ENCODE measurements at regions not wholly inside any gene's neighbourhood (a gene's known extent, or its start where the extent isn't known, plus 50 kb on each side); places are given as distances from the start of the nearest gene placed in this dataset.

GRCh38 chr1:96104906-96105305 lies 616.7 kb upstream of the PTBP2 start:
- intact Hi-C loops (cut with micrococcal nuclease; ENCODE audit: unreplicated experiment): no loop called here
- Histone ChIP-seq H3K4me3 (ENCODE audit: low read depth, low read length, poor library complexity, severe bottlenecking) (no peak overlapping the region), H2AFZ (ENCODE audit: low read length) (no peak overlapping the region), H3K4me1 (ENCODE audit: insufficient read depth, low read length, poor library complexity, severe bottlenecking) (no peaks in the 10 kb centered on the region), H3K9me3 (ENCODE audit: low read length) (no peaks in the 10 kb centered on the region), H3K9me2 (ENCODE audit: insufficient read depth, low read length) (no peaks in the 10 kb centered on the region), H3K4me2 (ENCODE audit: low read length) (no peak overlapping the region), H3K36me3 (ENCODE audit: insufficient read depth, low read length) (no peaks in the 10 kb centered on the region), H4K20me1 (ENCODE audit: insufficient read depth, low read length) (no peaks in the 10 kb centered on the region), H3K27ac (ENCODE audit: low read depth, low read length, poor library complexity, severe bottlenecking) (no peak overlapping the region), H3K79me2 (ENCODE audit: insufficient read depth, low read depth, low read length) (no peaks in the 10 kb centered on the region)
- DNase-seq (ENCODE audit: low spot score): no peak
- ChIA-PET CTCF (ENCODE audit: unreplicated experiment) (no interaction called here), POLR2A (interaction anchor here (1.1 kb wide), 1 partner anchor 11 kb away, joined by 3 read pairs; no protein-coding TSS in a partner anchor)
- no peak for TF ChIP-seq CTCF (conservative IDR thresholded peaks at IDR 0.05; ENCODE audit: low read length)
- no peak for TF ChIP-seq EZH2phosphoT487 (IDR thresholded peaks at IDR 0.05; ENCODE audit: borderline replicate concordance, low read depth, low read length)
- no TSS peak for BruUV-seq (replicated peaks)

- intact Hi-C loops (cut with micrococcal nuclease; ENCODE audit: unreplicated experiment): no loop called here
- H3K36me3 ChIP-seq (ENCODE audit: insufficient read depth, low read length): no peaks in the 10 kb centered on the region
- H3K9me3 ChIP-seq (ENCODE audit: low read length): no peaks in the 10 kb centered on the region
- no peak overlapping the region for H3K27ac ChIP-seq (ENCODE audit: low read depth, low read length, poor library complexity, severe bottlenecking)
- ChIA-PET POLR2A (no interaction called here), CTCF (ENCODE audit: unreplicated experiment) (no interaction called here)
- TF ChIP-seq EZH2phosphoT487 (IDR thresholded peaks at IDR 0.05; ENCODE audit: borderline replicate concordance, low read depth, low read length) (no peak), CTCF (conservative IDR thresholded peaks at IDR 0.05; ENCODE audit: low read length) (no peak)
- BruUV-seq (replicated peaks): no TSS peak
- H3K9me2 ChIP-seq (ENCODE audit: insufficient read depth, low read length): no peaks in the 10 kb centered on the region
- no peak overlapping the region for H3K4me2 ChIP-seq (ENCODE audit: low read length)
- no peaks in the 10 kb centered on the region for H3K4me1 ChIP-seq (ENCODE audit: insufficient read depth, low read length, poor library complexity, severe bottlenecking)
- no peak overlapping the region for H3K4me3 ChIP-seq (ENCODE audit: low read depth, low read length, poor library complexity, severe bottlenecking)
- no peaks in the 10 kb centered on the region for H3K79me2 ChIP-seq (ENCODE audit: insufficient read depth, low read depth, low read length)
- no peaks in the 10 kb centered on the region for H4K20me1 ChIP-seq (ENCODE audit: insufficient read depth, low read length)
- H2AFZ ChIP-seq (ENCODE audit: low read length): no peak overlapping the region
- no peak for DNase-seq (ENCODE audit: low spot score)
Observed at GRCh38 chr1:96116731-96117130, 604.9 kb upstream of the PTBP2 start.

- no TSS peak for BruUV-seq (replicated peaks)
- Histone ChIP-seq H3K36me3 (ENCODE audit: insufficient read depth, low read length) (no peaks in the 10 kb centered on the region), H3K4me1 (ENCODE audit: insufficient read depth, low read length, poor library complexity, severe bottlenecking) (no peaks in the 10 kb centered on the region), H3K79me2 (ENCODE audit: insufficient read depth, low read depth, low read length) (no peaks in the 10 kb centered on the region), H3K4me3 (ENCODE audit: low read depth, low read length, poor library complexity, severe bottlenecking) (no peak overlapping the region), H3K9me2 (ENCODE audit: insufficient read depth, low read length) (no peaks in the 10 kb centered on the region), H3K9me3 (ENCODE audit: low read length) (no peaks in the 10 kb centered on the region), H3K4me2 (ENCODE audit: low read length) (no peak overlapping the region), H3K27ac (ENCODE audit: low read depth, low read length, poor library complexity, severe bottlenecking) (no peak overlapping the region), H2AFZ (ENCODE audit: low read length) (no peak overlapping the region), H4K20me1 (ENCODE audit: insufficient read depth, low read length) (no peaks in the 10 kb centered on the region)
- no peak for TF ChIP-seq CTCF (conservative IDR thresholded peaks at IDR 0.05; ENCODE audit: low read length)
- no peak for TF ChIP-seq EZH2phosphoT487 (IDR thresholded peaks at IDR 0.05; ENCODE audit: borderline replicate concordance, low read depth, low read length)
- ChIA-PET POLR2A (interaction anchor here (0.7 kb wide), 1 partner anchor 73 kb away, joined by 3 read pairs; no protein-coding TSS in a partner anchor), CTCF (ENCODE audit: unreplicated experiment) (no interaction called here)
- DNase-seq (ENCODE audit: low spot score): no peak
- intact Hi-C loops (cut with micrococcal nuclease; ENCODE audit: unreplicated experiment): no loop called here
Observed at GRCh38 chr1:96130432-96130831, 591.2 kb upstream of the PTBP2 start.

Data from OCI-LY7 (cell line).